Kasumi-1 (cell line): ENCODE measurements at regions not wholly inside any gene's neighbourhood (a gene's known extent, or its start where the extent isn't known, plus 50 kb on each side); places are given as distances from the start of the nearest gene placed in this dataset.

Experiments
- DNase-seq, 2 experiments: peaks; one replicate each; lab custom pipeline; 2025; lab: John Stamatoyannopoulos, UW

- no peak for DNase-seq
Measured at GRCh38 chr12:67496581-67496980, 152.0 kb upstream of the DYRK2 start.

DNA sequence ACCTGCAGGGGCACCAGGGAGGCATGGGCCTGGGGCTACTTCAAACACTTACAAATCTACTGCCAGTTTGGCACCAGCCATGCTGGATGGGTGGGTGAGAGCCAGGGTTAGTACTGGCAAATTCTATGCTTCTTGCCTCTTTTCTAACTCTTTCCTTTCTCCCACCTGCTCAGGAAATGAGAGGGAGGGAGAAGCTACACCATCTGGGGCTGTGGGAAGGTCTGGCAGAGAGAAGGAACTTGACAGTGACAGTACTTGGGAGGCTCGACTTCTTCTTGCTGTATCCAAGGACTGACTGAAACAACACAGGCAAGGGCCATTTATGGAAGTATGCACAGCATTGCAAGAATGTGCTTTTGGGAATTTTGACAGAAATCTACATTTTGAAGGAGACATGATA, 149.6 kb upstream of the DYRK2 start:
- DNase-seq = peak; percentile 90

- no peak for DNase-seq
Measured at GRCh38 chr12:67501362-67501761, 147.2 kb upstream of the DYRK2 start.

- DNase-seq = peak; percentile 17 to 24
Measured at GRCh38 chr12:67504026-67504425, 144.5 kb upstream of the DYRK2 start.

DNA sequence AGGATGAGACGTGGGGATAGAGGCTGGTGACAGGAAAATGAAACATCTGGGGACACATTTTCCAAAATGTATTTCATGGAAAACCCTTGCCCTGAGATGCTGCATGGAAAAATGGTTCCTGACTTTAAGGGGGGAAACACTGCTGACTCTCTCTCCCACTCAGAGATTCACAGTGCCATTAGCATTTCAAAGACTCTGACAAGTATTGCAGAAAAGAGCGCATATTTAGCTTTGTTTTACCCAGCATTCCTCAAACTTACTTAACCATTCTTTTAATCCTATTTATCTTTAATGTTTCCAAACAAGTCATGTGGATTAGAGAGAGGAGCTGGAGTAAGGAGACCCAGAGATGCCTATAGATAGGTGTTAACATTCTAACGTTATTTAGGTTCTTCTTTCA, 141.8 kb upstream of the DYRK2 start:
- DNase-seq = no peak

GRCh38 chr12:67508830-67509229, 139.7 kb upstream of the DYRK2 start:
- DNase-seq = no peak

- DNase-seq = no peak
Measured at GRCh38 chr12:67509666-67510386, 138.7 kb upstream of the DYRK2 start.

DNA sequence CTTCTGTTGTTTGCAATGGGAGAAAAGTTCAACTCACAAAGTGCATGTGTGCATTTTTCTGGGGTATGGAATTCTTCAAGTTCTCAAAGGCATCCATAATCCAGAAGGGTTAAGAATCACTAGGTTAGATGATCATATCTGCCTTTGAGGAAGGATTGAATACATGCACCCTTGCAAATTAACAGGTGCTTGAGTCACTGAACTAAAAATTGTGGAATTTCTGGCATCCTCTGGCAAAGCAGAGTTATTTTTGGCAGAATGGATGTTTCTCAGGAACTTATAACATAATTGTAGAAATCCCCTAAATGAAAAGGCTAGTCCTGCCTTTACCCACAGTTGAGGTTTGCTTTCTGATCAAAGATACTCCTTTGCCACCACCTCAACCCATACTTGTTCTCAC, 136.5 kb upstream of the DYRK2 start:
- no peak for DNase-seq

- DNase-seq = no peak
Measured at GRCh38 chr12:67514502-67514901, 134.0 kb upstream of the DYRK2 start.

GRCh38 chr12:67515679-67516340, 132.7 kb upstream of the DYRK2 start:
- DNase-seq = no peak

DNA sequence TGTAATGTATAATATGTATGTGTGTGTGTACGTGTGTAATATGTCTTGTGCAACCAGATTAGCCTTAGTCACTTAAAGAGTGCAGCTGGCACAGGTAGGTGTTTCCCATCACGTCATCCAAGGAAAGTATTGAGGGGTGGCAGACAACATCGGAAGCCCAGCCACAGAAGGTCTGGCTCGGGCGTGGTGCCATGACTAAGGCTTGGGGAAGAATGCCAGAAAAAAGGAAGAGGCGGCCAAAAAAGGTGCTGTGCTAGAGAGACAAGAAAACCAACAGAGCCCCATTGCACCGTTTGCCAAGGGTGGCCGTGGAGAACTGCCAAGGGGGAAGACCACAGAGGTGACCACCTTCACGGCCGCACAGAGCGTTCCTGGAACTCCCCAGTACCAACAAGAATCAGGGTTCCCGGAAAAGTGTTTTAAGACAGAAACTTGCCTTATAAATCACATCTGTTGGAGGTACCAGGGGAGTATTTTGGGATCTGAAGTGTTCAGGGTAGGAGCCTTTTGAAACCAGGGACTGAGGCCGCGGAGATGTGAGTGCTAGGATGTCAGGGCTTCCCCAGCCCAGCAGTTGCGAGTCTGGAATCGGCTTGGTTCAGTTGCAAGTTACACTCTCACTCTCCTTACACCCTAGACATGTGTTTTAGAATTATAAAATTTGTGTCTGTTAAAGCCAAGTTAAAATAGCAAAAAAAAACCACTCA, 131.2 kb upstream of the DYRK2 start:
- DNase-seq = no peak

- no peak for DNase-seq
Measured at GRCh38 chr12:67519484-67520433, 128.8 kb upstream of the DYRK2 start.

- no peak for DNase-seq
Measured at GRCh38 chr12:67520606-67521005, 127.9 kb upstream of the DYRK2 start.

- DNase-seq = no peak
Measured at GRCh38 chr12:67522222-67522621, 126.3 kb upstream of the DYRK2 start.

DNA sequence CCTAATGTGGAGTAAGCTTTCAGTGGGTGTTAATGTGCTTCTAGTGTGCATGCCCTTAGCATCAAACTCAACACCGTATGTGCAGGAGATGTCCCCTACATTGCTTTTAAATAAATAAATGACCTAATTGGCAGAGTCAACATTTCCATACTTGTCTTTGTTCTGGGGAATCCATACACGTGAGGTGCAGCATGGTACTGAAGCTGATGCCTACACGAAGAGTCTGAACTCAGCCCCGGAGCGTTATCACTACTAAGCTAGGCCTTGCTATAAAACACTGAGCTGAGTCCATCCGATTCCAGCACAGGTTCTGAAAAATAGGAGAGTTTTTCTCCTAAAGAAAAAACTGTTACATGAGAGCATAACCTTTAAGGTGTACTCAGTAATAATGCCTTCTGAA, 125.0 kb upstream of the DYRK2 start:
- no peak for DNase-seq

DNA sequence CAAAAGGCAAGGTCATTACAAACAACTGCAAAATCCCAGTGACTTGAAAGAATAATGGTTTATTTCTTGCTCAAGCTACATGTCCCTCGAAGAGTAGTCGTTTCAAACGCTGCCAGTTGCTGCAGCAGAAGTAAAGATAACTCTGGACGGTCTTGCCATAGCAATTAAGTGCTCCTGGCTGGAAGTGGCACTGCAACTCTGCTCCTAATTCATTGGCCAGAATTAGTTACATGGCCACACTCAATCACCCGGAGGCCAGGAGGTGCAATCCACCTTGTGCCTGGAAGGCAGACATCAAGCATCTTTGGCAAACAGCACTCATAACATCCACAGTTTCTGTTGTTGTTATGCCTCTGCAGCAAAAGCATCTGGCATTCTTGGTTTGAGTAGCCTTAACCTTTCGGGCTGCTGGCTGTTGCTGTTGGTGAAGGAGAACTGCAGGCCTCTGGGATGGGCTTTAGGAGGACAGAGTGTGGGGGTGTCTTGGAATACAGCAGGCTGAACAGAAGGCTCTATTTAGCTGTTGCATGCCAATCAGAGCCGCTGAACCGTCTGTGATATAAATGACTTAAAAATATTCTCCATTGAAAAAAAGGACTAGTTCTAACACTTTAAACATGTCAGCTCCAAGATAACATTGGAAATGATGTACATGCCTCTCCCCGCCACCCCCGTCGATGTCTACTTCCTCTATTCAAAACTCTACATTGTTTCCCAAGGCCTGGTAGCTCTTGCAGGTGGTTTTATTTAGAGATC, 123.5 kb upstream of the DYRK2 start:
- peak; percentile 8 to 14 for DNase-seq

DNA sequence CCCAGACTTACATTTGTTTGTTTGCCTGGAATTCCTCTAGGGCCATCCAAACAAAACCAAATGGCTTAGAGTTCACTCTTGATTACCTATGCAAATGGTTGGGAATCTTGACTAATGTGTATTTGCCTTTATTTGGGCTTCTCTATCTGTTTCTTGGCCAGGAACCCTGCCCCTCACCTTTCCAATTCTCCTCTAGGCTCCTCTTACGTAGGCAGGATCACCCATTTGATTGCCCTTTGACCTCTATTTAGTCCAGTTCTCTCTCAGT, 123.0 kb upstream of the DYRK2 start:
- no peak for DNase-seq

- DNase-seq = no peak
Measured at GRCh38 chr12:67526129-67526528, 122.4 kb upstream of the DYRK2 start.

DNA sequence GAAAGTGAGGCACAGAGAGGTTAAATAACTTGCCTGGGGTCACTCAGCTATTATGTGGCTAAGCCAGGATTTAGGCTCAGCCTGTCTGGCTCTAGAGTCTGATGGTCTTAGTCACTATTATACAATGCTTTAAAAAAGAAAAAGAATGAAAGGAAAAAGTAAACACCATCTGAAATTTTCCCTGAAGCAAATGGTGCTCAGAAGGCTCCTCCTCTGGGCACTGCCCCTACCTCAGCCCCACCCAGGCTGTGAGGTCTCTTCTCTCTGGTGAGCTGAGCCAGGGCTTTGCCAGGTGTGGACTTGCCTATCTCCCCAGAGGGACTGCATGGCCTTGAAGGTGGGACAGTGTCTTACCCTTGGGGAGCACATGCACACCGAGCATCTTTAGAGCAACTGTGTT, 117.5 kb upstream of the DYRK2 start:
- DNase-seq = no peak

DNA sequence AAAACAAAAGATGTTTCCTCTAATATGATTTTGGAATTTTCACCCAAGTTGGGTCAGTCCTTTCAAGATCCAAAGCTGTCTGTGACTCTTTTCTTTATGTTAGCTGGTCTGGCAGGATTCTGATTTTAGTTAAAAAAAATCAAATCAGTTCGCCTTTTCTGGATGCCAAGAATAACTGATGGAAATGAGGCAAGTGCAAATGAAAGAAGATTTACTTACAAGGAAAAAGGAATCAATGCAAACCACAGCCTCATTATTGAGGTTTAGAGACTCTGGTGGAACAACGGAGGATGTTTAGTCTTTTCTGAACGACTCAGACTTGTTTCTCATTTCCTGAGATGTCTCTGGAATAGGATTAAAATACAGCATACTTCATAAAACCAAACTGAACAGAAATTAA, 117.0 kb upstream of the DYRK2 start:
- DNase-seq = no peak

DNA sequence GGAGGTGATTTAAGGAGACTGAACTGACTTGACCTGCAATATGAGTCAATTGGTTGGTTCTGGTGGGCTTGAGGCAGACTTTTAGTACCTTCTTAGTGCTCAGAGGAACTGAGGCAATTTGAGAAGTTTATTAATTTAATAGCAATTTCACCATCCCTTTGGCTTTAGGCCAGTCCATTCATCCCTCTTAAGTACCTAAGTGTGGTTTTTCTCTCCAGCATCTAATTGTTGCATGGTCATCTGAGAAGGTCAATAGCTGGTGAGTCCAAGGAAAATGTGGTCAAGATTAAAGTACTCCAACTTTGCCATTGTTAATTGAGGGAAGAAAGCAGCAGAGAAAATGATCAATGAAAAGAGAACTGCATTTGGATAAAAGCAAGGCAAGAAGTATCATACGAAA, 115.4 kb upstream of the DYRK2 start:
- DNase-seq = no peak

- no peak for DNase-seq
Measured at GRCh38 chr12:67534046-67534445, 114.5 kb upstream of the DYRK2 start.
